Activated CD4-positive, alpha-beta T cell treated with anti-CD3 and anti-CD28 coated beads, Interleukin-2, amount 50 U/mL, for 24 hours (primary cell): ENCODE measurements at regions not wholly inside any gene's neighbourhood (a gene's known extent, or its start where the extent isn't known, plus 50 kb on each side); places are given as distances from the start of the nearest gene placed in this dataset.

ENCODE experiments used
- DNase-seq, 2 donors: peaks; one replicate each; pipeline ENCODE4 v3.0.0-alpha.2; 2020; ENCODE audit warnings: low read depth in 1 of 2, low spot score in 1 of 2

GRCh38 chr13:39281539-39282150 is 243.4 kb downstream of the NHLRC3 start:
- no peak for DNase-seq

- DNase-seq, result no peak
These were observed 244.2 kb downstream of the NHLRC3 start for GRCh38 chr13:39282400-39282972.

GRCh38 chr13:39283072-39283471 is 244.8 kb downstream of the NHLRC3 start:
- no peak for DNase-seq

GRCh38 chr13:39284801-39285388 is 246.6 kb downstream of the NHLRC3 start:
- DNase-seq, result no peak
